GM12878 (cell line): ENCODE measurements at regions not wholly inside any gene's neighbourhood (a gene's known extent, or its start where the extent isn't known, plus 50 kb on each side); places are given as distances from the start of the nearest gene placed in this dataset.

Experiments
- ATAC-seq: fragments of 200-7000 bp; cut with Tn5 transposase; 3 replicates; pipeline ENCODE4 v1.9.1; 2020; ENCODE audit warnings: mild to moderate bottlenecking, moderate library complexity
- BruUV-seq: library from RNA; stranded (reverse); fragments of 400-500 nt; replicated peaks from 2 replicates; lab custom pipeline; 2021; lab: Mats Ljungman, UMichigan
- CTCF ChIA-PET: fragments of 300-600 bp; sonication (Branson Sonifier 250); formaldehyde crosslinking; extraction: SDS; loops from one replicate; lab custom pipeline; 2021; ENCODE audit warnings: inconsistent platforms; lab: Yijun Ruan, JAX
- POLR2A ChIA-PET: fragments of 350-600 bp; formaldehyde crosslinking; extraction: SDS; loops from one replicate; lab custom pipeline; 2021; ENCODE audit warnings: inconsistent platforms; lab: Charles Lee
- RAD21 ChIA-PET: fragments of 300-600 bp; sonication (Branson Sonifier 250); formaldehyde crosslinking; loops from one replicate; lab custom pipeline; 2023; ENCODE audit warnings: antibody characterized with exemption; ENCODE audit not compliant: unreplicated experiment; lab: Charles Lee
- SMC1A ChIA-PET: fragments of 300-600 bp; sonication (Branson Sonifier 250); formaldehyde crosslinking; loops from one replicate; lab custom pipeline; 2023; ENCODE audit not compliant: unreplicated experiment, uncharacterized antibody; lab: Charles Lee
- DNase-seq: peaks from one replicate; pipeline ENCODE4 v3.0.0-alpha.2; 2011; ENCODE audit warnings: low read depth, low spot score
- FAIRE-seq: peaks from 3 replicates; lab custom pipeline; 2011; peaks lifted over from hg19 to GRCh38; lab: Jason Lieb, UNC
- H2AFZ ChIP-seq: 2 replicates; pipeline ENCODE4 v1.6.0; 2011; ENCODE audit warnings: low read depth, low read length, control low read depth; ENCODE audit not compliant: control insufficient read depth
- H3K27ac ChIP-seq: 2 replicates; pipeline ENCODE4 v1.5.1; 2011; ENCODE audit warnings: control low read depth; ENCODE audit not compliant: control insufficient read depth, insufficient read depth
- H3K27me3 ChIP-seq, 2 experiments: replicated peaks in 1 of 2; 2 replicates each; pipeline versions ENCODE4 v1.6.0 to v1.6.1; 2011; ENCODE audit warnings: low read length in 1 of 2; ENCODE audit not compliant: control insufficient read depth in 2 of 2, insufficient read depth in 2 of 2
- H3K36me3 ChIP-seq, 2 experiments: 2 replicates each; pipeline ENCODE4 v1.5.1; 2011; ENCODE audit warnings: low read length in 1 of 2; ENCODE audit not compliant: control insufficient read depth in 2 of 2, insufficient read depth in 2 of 2
- H3K4me1 ChIP-seq: 2 replicates; pipeline ENCODE4 v1.6.1; 2011; ENCODE audit warnings: mild to moderate bottlenecking, low read length, moderate library complexity, mixed read lengths; ENCODE audit not compliant: control insufficient read depth, insufficient read depth
- H3K4me2 ChIP-seq: 2 replicates; pipeline ENCODE4 v1.6.0; 2011; ENCODE audit warnings: control low read depth; ENCODE audit not compliant: control insufficient read depth, insufficient read depth
- H3K4me3 ChIP-seq: fragments of 200-600 bp; sonication (generic); 2 replicates; pipeline ENCODE4 v1.5.1; 2016
- H3K79me2 ChIP-seq: 2 replicates; pipeline ENCODE4 v1.6.0; 2011; ENCODE audit warnings: low read length; ENCODE audit not compliant: control insufficient read depth, insufficient read depth
- H3K9ac ChIP-seq: 2 replicates; pipeline ENCODE4 v1.8.0; 2011; ENCODE audit warnings: low read length, control low read depth, mixed read lengths; ENCODE audit not compliant: control insufficient read depth, insufficient read depth
- H3K9me3 ChIP-seq: replicated peaks from 3 replicates; pipeline ENCODE4 v1.5.1; 2011; ENCODE audit warnings: mild to moderate bottlenecking, low read length; ENCODE audit not compliant: control insufficient read depth, insufficient read depth
- H4K20me1 ChIP-seq: 2 replicates; pipeline ENCODE4 v1.6.0; 2011; ENCODE audit not compliant: control insufficient read depth, insufficient read depth
- BRCA1 ChIP-seq: IDR thresholded peaks from 2 replicates; pipeline ENCODE4 v1.6.1; 2011; ENCODE audit warnings: low read depth, low read length, improper control_type of control experiment
- EED ChIP-seq: sonication (generic); IDR thresholded peaks from 2 replicates; pipeline ENCODE4 v1.6.1; 2016; ENCODE audit warnings: antibody characterized with exemption, low read depth
- GABPA ChIP-seq: IDR thresholded peaks from 2 replicates; pipeline ENCODE4 v1.6.1; 2014; ENCODE audit warnings: antibody characterized with exemption, low read depth, mild to moderate bottlenecking, inconsistent platforms
- GATAD2B ChIP-seq: fragments of 450-650 bp; conservative IDR thresholded peaks from 2 replicates; pipeline ENCODE4 v1.6.1; 2017; ENCODE audit warnings: low read depth, mild to moderate bottlenecking, moderate library complexity
- HDGF ChIP-seq: fragments of 450-650 bp; IDR thresholded peaks from 2 replicates; pipeline ENCODE4 v1.6.1; 2016; ENCODE audit warnings: antibody characterized with exemption
- MTA3 ChIP-seq: IDR thresholded peaks from 2 replicates; pipeline ENCODE4 v1.6.1; 2012; ENCODE audit warnings: low read length, inconsistent platforms, borderline replicate concordance
- MYB ChIP-seq: fragments of 150-350 bp; IDR thresholded peaks from 2 replicates; pipeline ENCODE4 v1.6.1; 2014; ENCODE audit warnings: mild to moderate bottlenecking, low read depth, low read length, borderline replicate concordance
- POLR2A ChIP-seq: IDR thresholded peaks from 2 replicates; pipeline ENCODE4 v1.6.1; 2011; ENCODE audit warnings: low read depth, mild to moderate bottlenecking, low read length
- RBBP5 ChIP-seq: fragments of 200-600 bp; sonication (generic); conservative IDR thresholded peaks from 2 replicates; pipeline ENCODE4 v1.6.1; 2016
- SKIL ChIP-seq: fragments of 450-650 bp; IDR thresholded peaks from 2 replicates; pipeline ENCODE4 v1.6.1; 2017; ENCODE audit warnings: mild to moderate bottlenecking, low read depth, inconsistent platforms; ENCODE audit not compliant: poor library complexity, severe bottlenecking
- SMC3 ChIP-seq: IDR thresholded peaks from 2 replicates; pipeline ENCODE4 v1.6.1; 2011; ENCODE audit warnings: low read length, improper control_type of control experiment, borderline replicate concordance
- SRF ChIP-seq, 2 experiments: IDR thresholded peaks; 2 replicates each; pipeline ENCODE4 v1.6.1; 2011; ENCODE audit warnings: low read depth in 2 of 2, low read length in 2 of 2, mild to moderate bottlenecking in 1 of 2, moderate library complexity in 1 of 2
- ZBTB11 ChIP-seq: fragments of 450-650 bp; formaldehyde crosslinking; IDR thresholded peaks from 2 replicates; pipeline ENCODE4 v1.5.0; 2022; ENCODE audit warnings: mild to moderate bottlenecking, missing genetic modification characterization
- WGBS: methylation state at CpG from one replicate; pipeline ENCODE4 v1.1.6; 2016; ENCODE audit warnings: low lambda C conversion rate; ENCODE audit not compliant: insufficient replicate concordance, insufficient coverage; ENCODE audit errors: missing lambda C conversion rate; 5-methylcytosine and 5-hydroxymethylcytosine counted together
- in situ Hi-C: fragments of 300-500 bp; cut with MboI; formaldehyde crosslinking; loops from 9 replicates; pipeline ENCODE4 v1.14.3; 2018; ENCODE audit warnings: mixed read lengths
- intact Hi-C: fragments of 100-400 bp; cut with micrococcal nuclease; formaldehyde crosslinking; loops from one replicate; pipeline ENCODE4 v1.14.2; 2022; ENCODE audit not compliant: unreplicated experiment

GRCh38 chr12:59871779-59872178 lies 275.9 kb downstream of the SLC16A7 start:
- H3K9ac ChIP-seq, result no peak overlapping the region
- FAIRE-seq (no peak), ATAC-seq (no peak), DNase-seq (no peak)
- SMC1A ChIA-PET, result no interaction called here
- no TSS peak for BruUV-seq
- no peaks in the 10 kb centered on the region for H3K9me3 ChIP-seq
- no peak overlapping the region for H3K27ac ChIP-seq
- no peak for TF ChIP-seq MYB
- no peaks in the 10 kb centered on the region for H3K79me2 ChIP-seq
- WGBS, result 4% methylated on average over 2 of the region's 2 CpGs
- CTCF ChIA-PET, result no interaction called here
- no peaks in the 10 kb centered on the region for H3K27me3 ChIP-seq
- H3K4me3 ChIP-seq, result no peak overlapping the region
- no peaks in the 10 kb centered on the region for H3K4me1 ChIP-seq
- H3K36me3 ChIP-seq, result no peaks in the 10 kb centered on the region
- RAD21 ChIA-PET, result no interaction called here
- in situ Hi-C loops, result no loop called here
- no peak overlapping the region for H3K4me2 ChIP-seq
- H4K20me1 ChIP-seq, result no peaks in the 10 kb centered on the region
- intact Hi-C loops, result no loop called here
- H2AFZ ChIP-seq, result no peak overlapping the region
- POLR2A ChIA-PET, result no interaction called here

- no TSS peak for BruUV-seq
- ChIA-PET CTCF (no interaction called here), POLR2A (no interaction called here), RAD21 (no interaction called here), SMC1A (no interaction called here)
- TF ChIP-seq SMC3 (no peak), BRCA1 (no peak), EED (no peak), ZBTB11 (CRISPR knock-in tag) (no peak), GATAD2B (no peak), HDGF (no peak), RBBP5 (no peak), POLR2A (no peak), GABPA (no peak), SRF (IDR thresholded peaks at IDR 0.05; ENCODE audit: low read depth in 2 of 2, low read length in 2 of 2) (no peak), MTA3 (no peak), SKIL (no peak)
- no peak overlapping the region for H3K4me3 ChIP-seq
- in situ Hi-C loops, result no loop called here
- no peak overlapping the region for H3K27ac ChIP-seq
- H3K36me3 ChIP-seq, result no peaks in the 10 kb centered on the region
- no peaks in the 10 kb centered on the region for H4K20me1 ChIP-seq
- H3K9me3 ChIP-seq, result no peaks in the 10 kb centered on the region
- H3K4me1 ChIP-seq, result no peaks in the 10 kb centered on the region
- no peak overlapping the region for H3K9ac ChIP-seq
- H3K27me3 ChIP-seq, result no peaks in the 10 kb centered on the region
- ATAC-seq, result no peak
- no peak overlapping the region for H3K4me2 ChIP-seq
- no peak overlapping the region for H2AFZ ChIP-seq
- 0% methylated on average over 1 of the region's 1 CpG for WGBS
- no peak for DNase-seq
- FAIRE-seq, result no peak
- H3K79me2 ChIP-seq, result no peaks in the 10 kb centered on the region
- intact Hi-C loops, result no loop called here
Observed at GRCh38 chr12:59873136-59873535, 277.3 kb downstream of the SLC16A7 start.
